ENCODE measurements at regions not wholly inside any gene's neighbourhood (a gene's known extent, or its start where the extent isn't known, plus 50 kb on each side); places are given as distances from the start of the nearest gene placed in this dataset.

GRCh38 chr3:180401226-180401625, 200.7 kb upstream of the TTC14 start:
- no peak for TF ChIP-seq EZH2 (IDR thresholded peaks at IDR 0.05; ENCODE audit: low read length, missing control alignments)
- no peak for TF ChIP-seq CTCF (conservative IDR thresholded peaks at IDR 0.05 in 1 of 2, IDR thresholded peaks at IDR 0.05 in 1 of 2; ENCODE audit: low read depth in 1 of 2, low read length in 2 of 2)
- Histone ChIP-seq H3K9me3 (ENCODE audit: control insufficient read depth, insufficient read depth, low read depth, low read length) (no peaks in the 10 kb centered on the region), H4K20me1 (ENCODE audit: control insufficient read depth, extremely low read depth, insufficient read depth, low read length) (no peaks in the 10 kb centered on the region), H3K79me2 (ENCODE audit: control insufficient read depth, insufficient read depth, low read length) (no peaks in the 10 kb centered on the region), H3K27ac (ENCODE audit: insufficient read depth, low read length) (no peak overlapping the region), H3K36me3 (ENCODE audit: control insufficient read depth, insufficient read depth, low read length) (no peaks in the 10 kb centered on the region), H3K27me3 (ENCODE audit: control insufficient read depth, insufficient read depth, low read length) (no peaks in the 10 kb centered on the region), H3K9ac (ENCODE audit: insufficient read depth, low read length) (no peak overlapping the region), H3K4me1 (ENCODE audit: control insufficient read depth, extremely low read depth, insufficient read depth, low read length) (no peaks in the 10 kb centered on the region), H2AFZ (ENCODE audit: low read length) (no peak overlapping the region), H3K4me3 (replicated peaks in 1 of 4; ENCODE audit: control extremely low read depth in 1 of 4, insufficient read depth in 1 of 4, low read depth in 3 of 4, low read length in 4 of 4) (no peak overlapping the region), H3K4me2 (ENCODE audit: extremely low read depth, insufficient read depth, low read length) (no peak overlapping the region)
- DNase-seq (ENCODE audit: low read depth in 2 of 2) = peak in 1 of 2 donors; percentile 27

GRCh38 chr3:180402471-180403073, 199.4 kb upstream of the TTC14 start:
- Histone ChIP-seq H3K27me3 (ENCODE audit: control insufficient read depth, insufficient read depth, low read length) (no peaks in the 10 kb centered on the region), H3K4me1 (ENCODE audit: control insufficient read depth, extremely low read depth, insufficient read depth, low read length) (no peaks in the 10 kb centered on the region), H3K27ac (ENCODE audit: insufficient read depth, low read length) (no peak overlapping the region), H3K9ac (ENCODE audit: insufficient read depth, low read length) (no peak overlapping the region), H3K9me3 (ENCODE audit: control insufficient read depth, insufficient read depth, low read depth, low read length) (no peaks in the 10 kb centered on the region), H3K36me3 (ENCODE audit: control insufficient read depth, insufficient read depth, low read length) (no peaks in the 10 kb centered on the region), H3K4me3 (replicated peaks in 1 of 4; ENCODE audit: control extremely low read depth in 1 of 4, insufficient read depth in 1 of 4, low read depth in 3 of 4, low read length in 4 of 4) (no peak overlapping the region), H4K20me1 (ENCODE audit: control insufficient read depth, extremely low read depth, insufficient read depth, low read length) (no peaks in the 10 kb centered on the region), H3K4me2 (ENCODE audit: extremely low read depth, insufficient read depth, low read length) (no peak overlapping the region), H2AFZ (ENCODE audit: low read length) (peak overlapping the region; percentile 26), H3K79me2 (ENCODE audit: control insufficient read depth, insufficient read depth, low read length) (no peaks in the 10 kb centered on the region)
- TF ChIP-seq CTCF (conservative IDR thresholded peaks at IDR 0.05 in 1 of 2, IDR thresholded peaks at IDR 0.05 in 1 of 2; ENCODE audit: low read depth in 1 of 2, low read length in 2 of 2) = no peak
- TF ChIP-seq EZH2 (IDR thresholded peaks at IDR 0.05; ENCODE audit: low read length, missing control alignments) = no peak
- no peak for DNase-seq (ENCODE audit: low read depth in 2 of 2)

- DNase-seq (ENCODE audit: low read depth in 2 of 2) = no peak
- no peaks in the 10 kb centered on the region for H4K20me1 ChIP-seq (ENCODE audit: control insufficient read depth, extremely low read depth, insufficient read depth, low read length)
- H3K4me1 ChIP-seq (ENCODE audit: control insufficient read depth, extremely low read depth, insufficient read depth, low read length) = no peaks in the 10 kb centered on the region
- H3K27me3 ChIP-seq (ENCODE audit: control insufficient read depth, insufficient read depth, low read length) = no peaks in the 10 kb centered on the region
- no peak overlapping the region for H3K9ac ChIP-seq (ENCODE audit: insufficient read depth, low read length)
- TF ChIP-seq EZH2 (IDR thresholded peaks at IDR 0.05; ENCODE audit: low read length, missing control alignments) (no peak), CTCF (conservative IDR thresholded peaks at IDR 0.05 in 1 of 2, IDR thresholded peaks at IDR 0.05 in 1 of 2; ENCODE audit: low read depth in 1 of 2, low read length in 2 of 2) (no peak)
- H3K36me3 ChIP-seq (ENCODE audit: control insufficient read depth, insufficient read depth, low read length) = no peaks in the 10 kb centered on the region
- no peak overlapping the region for H3K4me2 ChIP-seq (ENCODE audit: extremely low read depth, insufficient read depth, low read length)
- H2AFZ ChIP-seq (ENCODE audit: low read length) = no peak overlapping the region
- H3K79me2 ChIP-seq (ENCODE audit: control insufficient read depth, insufficient read depth, low read length) = no peaks in the 10 kb centered on the region
- H3K4me3 ChIP-seq (replicated peaks in 1 of 4; ENCODE audit: control extremely low read depth in 1 of 4, insufficient read depth in 1 of 4, low read depth in 3 of 4, low read length in 4 of 4) = no peak overlapping the region
- no peak overlapping the region for H3K27ac ChIP-seq (ENCODE audit: insufficient read depth, low read length)
- H3K9me3 ChIP-seq (ENCODE audit: control insufficient read depth, insufficient read depth, low read depth, low read length) = no peaks in the 10 kb centered on the region
These were observed 198.8 kb upstream of the TTC14 start for GRCh38 chr3:180403156-180403555.

Measured in fibroblast of lung (primary cell).